NAMALWA (cell line): ENCODE measurements at regions not wholly inside any gene's neighbourhood (a gene's known extent, or its start where the extent isn't known, plus 50 kb on each side); places are given as distances from the start of the nearest gene placed in this dataset.
A peak's percentile ranks its signal among the peaks of the same experiment; 100 is the strongest.

ENCODE experiments used
- DNase-seq: peaks from one replicate; pipeline ENCODE4 v3.0.0-alpha.2; 2015; ENCODE audit warnings: low spot score

GRCh38 chrX:95165-95564, 186.0 kb upstream of the PLCXD1 start:
- DNase-seq = peak; percentile 1
